ENCODE measurements at regions not wholly inside any gene's neighbourhood (a gene's known extent, or its start where the extent isn't known, plus 50 kb on each side); places are given as distances from the start of the nearest gene placed in this dataset.
"Not testable (repeated sequence)": the region's sequence is repeated elsewhere in the genome, so short reads cannot be mapped to it uniquely, and the experiment has no call there.

DNA sequence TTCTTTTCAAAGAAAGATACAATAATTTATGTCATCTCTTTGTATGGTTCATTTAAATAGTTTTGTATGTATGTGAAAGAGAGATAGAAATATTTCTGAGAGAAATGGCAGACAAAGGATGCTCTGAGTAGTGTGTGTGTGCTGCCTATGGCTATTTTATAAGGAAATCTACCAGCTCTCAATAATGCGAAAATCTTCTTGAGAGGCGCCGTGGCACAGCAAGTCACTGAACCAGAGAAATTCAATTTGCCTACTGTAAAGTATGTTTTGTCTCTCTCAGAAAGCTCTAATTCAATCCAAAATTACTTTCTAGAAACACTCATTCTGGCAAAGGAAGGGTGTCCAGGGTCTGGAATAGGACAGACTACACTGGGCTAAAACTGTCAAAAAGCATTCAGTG, 1981.1 kb downstream of the EFNA5 start:
- no peak for DNase-seq (ENCODE audit: low spot score)

DNA sequence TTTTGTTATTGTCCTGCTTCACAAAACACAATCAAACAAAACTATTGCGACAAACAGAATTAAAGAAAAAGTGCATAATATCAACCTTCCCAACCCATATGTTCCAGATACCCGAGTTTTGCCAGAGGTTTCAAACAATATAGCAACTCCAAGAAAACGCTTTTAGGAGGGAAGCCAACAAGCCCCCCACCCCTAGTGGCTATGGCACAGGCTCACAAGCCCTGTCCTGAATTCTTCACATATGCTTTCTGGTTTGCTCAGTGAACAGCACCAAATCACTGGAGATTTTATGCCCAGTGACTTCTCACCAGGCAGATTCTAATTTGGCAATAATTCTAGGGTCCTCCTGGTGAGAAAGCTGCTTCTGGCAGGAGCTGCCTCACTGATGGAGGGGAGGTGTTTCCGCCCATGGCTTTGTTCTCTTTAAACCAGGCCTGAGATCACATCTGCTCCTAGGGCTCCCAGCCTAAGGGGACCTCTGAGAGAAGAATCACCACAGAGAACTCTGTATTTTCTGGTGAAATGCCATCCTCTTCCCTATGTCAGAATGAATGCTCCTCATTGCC, 1982.4 kb downstream of the EFNA5 start:
- no peak for DNase-seq (ENCODE audit: low spot score)

DNA sequence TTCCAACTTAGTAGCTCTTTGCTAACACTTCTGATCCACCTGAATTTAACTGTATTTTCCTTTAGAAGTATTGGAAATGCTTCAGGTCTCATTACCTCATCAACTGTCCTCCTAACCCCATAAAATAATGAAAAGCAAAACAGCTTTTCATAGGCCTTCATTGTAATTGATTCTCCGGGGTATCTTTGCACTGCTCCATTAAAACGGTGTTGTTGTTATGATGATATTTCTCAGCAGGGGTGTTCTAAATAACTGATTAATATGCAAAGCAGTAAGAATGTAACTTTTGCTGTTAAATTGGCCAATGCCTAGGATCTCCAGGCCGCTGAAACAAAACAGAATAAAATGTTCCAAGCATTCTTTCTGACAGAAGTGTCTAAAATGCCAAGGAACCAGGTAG, 1983.2 kb downstream of the EFNA5 start:
- no peak for DNase-seq (ENCODE audit: low spot score)

DNA sequence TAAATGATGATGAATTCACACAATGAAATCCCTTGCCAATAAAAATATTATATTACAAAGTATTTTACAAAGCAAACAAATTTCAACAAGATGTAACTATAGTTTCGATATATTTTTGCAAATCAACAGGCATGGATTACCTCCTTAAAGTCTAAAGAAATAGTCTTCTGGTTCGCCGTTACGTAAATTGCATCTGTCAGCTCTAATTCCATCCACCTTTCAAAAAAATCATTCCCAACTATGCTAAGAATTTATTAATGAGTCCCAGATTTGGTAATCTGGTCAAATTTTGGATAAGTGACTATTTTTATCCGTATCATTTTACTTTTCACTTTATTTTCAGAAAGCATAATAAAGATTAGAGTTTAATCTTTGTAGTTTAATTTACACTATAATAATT, 1984.9 kb downstream of the EFNA5 start:
- DNase-seq (ENCODE audit: low spot score), result no peak

DNA sequence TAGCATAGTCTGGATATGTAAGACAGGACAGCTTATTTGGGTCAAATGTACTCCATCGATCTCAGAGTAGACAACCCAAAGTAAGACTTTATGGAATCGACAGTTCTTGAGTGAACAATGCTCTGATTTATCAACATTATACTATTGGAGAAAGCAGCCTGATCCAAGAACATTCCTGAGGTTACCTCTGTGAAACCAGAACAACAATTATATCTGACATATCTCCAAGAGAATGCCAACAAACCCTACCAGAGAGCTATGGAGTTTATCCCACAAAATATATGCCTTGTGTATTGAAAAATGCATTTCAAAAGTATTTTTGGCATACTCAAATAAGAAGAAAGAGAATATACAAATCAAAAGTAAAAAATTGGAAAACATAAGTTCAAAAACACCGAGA, 1985.9 kb downstream of the EFNA5 start:
- no peak for DNase-seq (ENCODE audit: low spot score)

DNA sequence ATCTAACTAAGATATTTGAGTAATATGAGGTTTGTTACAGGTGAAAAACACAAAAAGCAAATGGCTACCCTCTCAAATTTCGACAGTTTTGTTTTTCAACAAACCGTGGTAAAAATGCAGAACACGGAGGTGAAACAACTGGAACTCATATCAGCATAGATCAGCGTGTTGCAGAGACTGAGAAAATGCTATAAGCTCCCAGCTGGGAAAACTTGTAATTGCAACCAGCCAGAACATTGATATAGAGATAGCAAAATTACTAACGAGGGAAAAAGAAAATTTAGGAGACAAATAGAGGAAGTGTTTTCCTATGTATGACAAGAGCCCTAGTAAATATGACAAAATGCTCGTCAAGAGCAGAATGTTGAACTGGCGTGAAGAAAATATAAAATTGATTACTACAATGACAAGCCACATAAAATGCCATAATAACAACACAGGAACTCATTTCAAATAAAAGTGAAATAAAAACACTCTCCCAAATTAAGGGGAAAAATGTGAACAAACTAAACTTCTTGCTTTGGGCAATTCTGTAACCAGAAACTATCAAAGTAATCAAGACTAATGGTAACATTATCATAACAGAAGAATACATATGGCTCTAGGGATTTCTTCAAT, 1989.8 kb downstream of the EFNA5 start:
- no peak for DNase-seq (ENCODE audit: low spot score)

DNA sequence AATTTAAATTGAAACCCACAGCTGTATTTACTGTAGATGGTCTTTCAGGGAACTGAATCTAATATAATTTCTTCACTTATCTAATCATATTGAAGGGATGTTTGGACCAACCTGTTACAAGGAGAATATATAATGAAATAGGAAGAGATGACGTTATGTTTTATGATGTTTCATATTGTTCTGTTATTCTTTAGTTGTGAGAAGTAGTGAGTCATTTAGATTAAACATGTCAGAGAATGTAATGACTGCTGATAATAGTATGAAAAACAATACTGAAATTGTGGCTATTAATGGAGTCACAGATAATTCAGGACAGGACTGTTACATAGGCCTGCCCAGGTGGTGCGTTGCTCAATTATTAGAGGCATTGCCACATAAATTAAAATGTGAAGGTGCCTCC, 1993.4 kb downstream of the EFNA5 start:
- DNase-seq (ENCODE audit: low spot score), result no peak

GRCh38 chr5:105670596-105670995, 2000.1 kb downstream of the EFNA5 start:
- DNase-seq (ENCODE audit: low spot score), result no peak

- no peak for DNase-seq (ENCODE audit: low spot score)
Measured at GRCh38 chr5:105663671-105664070, 2007.1 kb downstream of the EFNA5 start.

DNA sequence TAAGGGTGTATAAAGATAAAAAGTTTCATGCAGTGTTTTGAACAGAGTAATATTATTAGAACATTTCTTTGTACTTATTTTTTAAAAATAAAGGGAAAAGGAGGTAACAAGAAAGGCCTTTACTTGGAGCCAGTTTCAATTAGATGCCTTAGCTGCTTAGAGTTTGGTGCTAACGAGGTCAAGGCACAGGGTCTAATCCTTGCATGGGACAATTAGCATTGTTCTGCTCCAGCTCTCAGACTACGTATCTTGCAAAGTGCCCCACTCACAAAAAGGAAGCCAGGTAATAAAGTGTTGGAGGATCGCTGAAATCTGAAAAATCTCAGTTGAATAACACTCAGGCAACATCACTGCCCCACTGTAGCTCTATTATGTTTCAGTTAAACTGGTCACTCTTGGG, 2011.3 kb downstream of the EFNA5 start:
- no peak for DNase-seq (ENCODE audit: low spot score)

DNA sequence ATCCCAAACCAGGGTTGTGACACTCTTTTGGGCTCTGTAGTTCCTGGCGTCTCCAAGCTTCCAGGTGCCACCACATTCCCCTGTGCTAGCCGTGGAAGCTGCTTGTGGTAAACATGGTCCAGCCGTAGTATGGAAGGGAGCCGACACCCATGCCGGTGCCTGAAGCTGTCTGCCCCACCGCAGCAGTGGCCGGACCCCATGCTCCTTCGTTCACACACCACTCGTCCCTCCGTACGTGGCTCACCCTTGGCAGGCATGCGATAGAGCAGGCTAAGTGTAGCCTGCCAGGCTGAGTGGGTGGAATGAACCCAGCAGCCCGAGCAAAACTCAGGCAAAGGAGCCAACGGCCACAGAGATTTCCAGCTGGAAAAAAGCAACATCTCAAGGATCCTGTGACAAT, 2030.4 kb downstream of the EFNA5 start:
- DNase-seq (ENCODE audit: low spot score), result no peak

- DNase-seq (ENCODE audit: low spot score), result no peak
Measured at GRCh38 chr5:105639511-105639910, 2031.2 kb downstream of the EFNA5 start.

GRCh38 chr5:105639068-105639467, 2031.7 kb downstream of the EFNA5 start:
- no peak for DNase-seq (ENCODE audit: low spot score)

DNA sequence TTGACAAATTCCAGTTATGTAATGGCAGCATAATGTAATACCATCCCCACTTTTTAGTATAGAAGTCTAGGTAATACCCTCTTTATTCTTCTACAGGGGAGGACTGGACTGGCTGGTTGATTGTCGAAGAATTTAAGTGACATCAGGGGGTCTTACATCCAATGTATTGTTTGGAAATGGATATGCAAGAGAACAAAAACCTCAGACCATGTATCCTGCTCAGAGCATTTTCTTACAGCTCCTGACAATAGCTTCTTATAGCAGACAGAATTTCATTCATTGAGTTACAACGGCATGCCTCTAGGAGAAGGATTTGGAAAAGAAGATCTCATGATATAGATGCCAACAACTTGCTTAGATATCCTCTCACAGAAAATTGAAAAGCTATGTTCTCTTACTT, 2032.3 kb downstream of the EFNA5 start:
- DNase-seq (ENCODE audit: low spot score), result no peak

- no peak for DNase-seq (ENCODE audit: low spot score)
Measured at GRCh38 chr5:105632043-105632442, 2038.7 kb downstream of the EFNA5 start.

GRCh38 chr5:105630803-105631202, 2039.9 kb downstream of the EFNA5 start:
- DNase-seq (ENCODE audit: low spot score), result no peak

DNA sequence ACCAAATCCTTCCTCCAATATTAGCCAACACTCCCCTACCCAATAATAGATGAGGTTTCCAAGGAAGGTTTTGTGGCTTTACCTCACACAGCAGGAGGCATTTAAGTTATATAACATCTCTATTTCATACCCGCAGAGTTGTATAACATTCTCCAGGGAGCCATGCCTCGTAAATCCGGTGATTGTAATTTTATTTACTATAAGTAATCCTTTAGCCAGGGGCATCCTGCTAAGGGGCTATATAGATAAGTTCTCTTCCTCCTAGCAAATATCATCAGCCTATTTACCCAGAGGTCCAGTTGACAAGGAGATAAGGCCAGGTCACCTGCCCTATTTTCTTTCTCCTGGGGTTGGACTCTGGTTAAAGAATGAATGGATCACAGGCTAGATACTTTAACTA, 2051.0 kb downstream of the EFNA5 start:
- DNase-seq (ENCODE audit: low spot score), result no peak

GRCh38 chr5:105617436-105618215, 2053.1 kb downstream of the EFNA5 start:
- no peak for DNase-seq (ENCODE audit: low spot score)

- DNase-seq (ENCODE audit: low spot score), result no peak
Measured at GRCh38 chr5:105616599-105616998, 2054.0 kb upstream of the NUDT12 start.

DNA sequence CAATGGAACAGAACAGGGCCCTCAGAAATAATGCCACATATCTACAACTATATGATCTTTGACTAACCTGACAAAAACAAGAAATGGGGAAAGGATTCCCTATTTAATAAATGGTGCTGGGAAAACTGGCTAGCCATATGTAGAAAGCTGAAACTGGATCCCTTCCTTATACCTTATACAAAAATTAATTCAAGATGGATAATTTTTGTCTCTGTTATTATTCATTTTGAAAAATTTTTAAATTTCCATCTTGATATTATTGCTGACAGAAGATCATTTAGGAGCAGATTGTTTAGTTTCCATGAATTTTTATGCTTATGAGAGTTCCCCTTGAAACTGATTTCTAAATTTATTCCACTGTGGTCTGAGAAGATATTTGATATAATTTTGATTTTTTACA, 2039.8 kb upstream of the NUDT12 start:
- not testable (repeated sequence) for DNase-seq (ENCODE audit: low spot score)

- no peak for DNase-seq (ENCODE audit: low spot score)
Measured at GRCh38 chr5:105593011-105593760, 2030.6 kb upstream of the NUDT12 start.

DNA sequence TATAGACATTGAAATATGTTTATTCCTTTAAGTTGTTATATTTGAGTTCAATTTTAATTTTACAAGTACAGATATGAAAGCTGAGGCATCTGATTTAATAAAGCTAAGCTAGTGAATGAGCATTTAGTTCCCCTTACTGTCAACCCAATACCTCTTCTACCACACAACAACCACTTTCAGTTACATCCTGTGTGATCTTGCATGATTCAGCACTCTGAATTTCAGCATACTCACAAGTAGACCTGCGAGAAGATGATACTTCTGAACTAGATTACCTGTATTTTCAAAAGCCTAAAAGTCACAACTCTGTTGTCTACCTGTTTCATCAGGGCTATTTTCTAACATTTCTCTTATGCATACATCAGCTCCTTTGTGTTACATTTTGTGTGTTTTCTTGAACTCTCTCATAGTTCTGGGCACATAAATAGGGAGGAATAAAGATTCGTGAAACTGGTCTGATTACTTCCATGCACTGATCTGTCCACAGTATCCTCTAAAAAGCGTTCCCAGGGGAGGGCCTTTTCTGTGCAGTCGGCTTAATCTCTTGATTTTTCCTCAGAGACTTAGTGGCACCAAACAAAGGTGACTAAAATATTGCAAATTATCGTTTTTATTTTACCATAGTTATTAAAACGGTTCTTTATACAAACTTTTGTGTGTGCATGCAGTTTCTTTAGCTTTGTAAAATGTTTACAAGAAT, 2025.5 kb upstream of the NUDT12 start:
- DNase-seq (ENCODE audit: low spot score), result peak; percentile 29
